Transverse colon (tissue), 4 donors: ENCODE measurements at regions not wholly inside any gene's neighbourhood (a gene's known extent, or its start where the extent isn't known, plus 50 kb on each side); places are given as distances from the start of the nearest gene placed in this dataset.

Experiments
- DNase-seq: peaks from one replicate; pipeline ENCODE4 v3.0.0-alpha.2; 2019
- H3K27ac ChIP-seq, 4 donors: fragments of 200-600 bp; sonication (generic); 2 replicates each; pipeline ENCODE4 v1.5.1; 2016 to 2018; ENCODE audit warnings: inconsistent platforms in 4 of 4
- H3K27me3 ChIP-seq: fragments of 200-600 bp; sonication (generic); 2 replicates; pipeline ENCODE4 v1.5.1; 2017; ENCODE audit warnings: inconsistent platforms
- H3K36me3 ChIP-seq, 4 donors: fragments of 200-600 bp; sonication (generic); 2 replicates each; pipeline ENCODE4 v1.5.1; 2017 to 2019; ENCODE audit warnings: inconsistent platforms in 4 of 4
- H3K4me1 ChIP-seq, 4 donors: fragments of 200-600 bp; sonication (generic); 2 replicates each; pipeline ENCODE4 v1.5.1; 2017 to 2020; ENCODE audit warnings: inconsistent platforms in 4 of 4
- H3K4me3 ChIP-seq, 4 donors: fragments of 200-600 bp; sonication (generic); 1 replicate in 1 of 4; 2 replicates in 3 of 4; pipeline versions ENCODE4 v1.5.1 to v1.6.1; 2017 to 2019; ENCODE audit warnings: inconsistent platforms in 4 of 4
- H3K9me3 ChIP-seq, 2 donors: fragments of 200-600 bp; sonication (generic); 2 replicates each; pipeline ENCODE4 v1.5.1; 2017 to 2019; ENCODE audit warnings: inconsistent platforms in 2 of 2
- CTCF ChIP-seq, 5 experiments: fragments of 200-600 bp in 3 of 5; fragments of 450-650 bp in 2 of 5; sonication (generic) in 3 of 5; IDR thresholded peaks; 1 replicate in 2 of 5; 2 replicates in 3 of 5; pipeline ENCODE4 v1.5.1; 2016 to 2017; ENCODE audit warnings: antibody characterized with exemption in 5 of 5, inconsistent platforms in 3 of 5, mild to moderate bottlenecking in 2 of 5, moderate library complexity in 1 of 5
- EP300 ChIP-seq: sonication (generic); formaldehyde crosslinking; IDR thresholded peaks from one replicate; pipeline ENCODE4 v1.6.1; 2017; ENCODE audit warnings: antibody characterized with exemption, low read depth
- POLR2A ChIP-seq: fragments of 450-650 bp; IDR thresholded peaks from one replicate; pipeline ENCODE4 v1.6.1; 2016; ENCODE audit warnings: antibody characterized with exemption, mild to moderate bottlenecking, moderate library complexity
- POLR2AphosphoS5 ChIP-seq, 3 donors: sonication (generic); formaldehyde crosslinking; IDR thresholded peaks; one replicate each; pipeline ENCODE4 v1.6.1; 2016; ENCODE audit warnings: antibody characterized with exemption in 3 of 3
- WGBS, 2 donors: methylation state at CpG; one replicate each; pipeline ENCODE4 v1.1.5; 2018; ENCODE audit warnings: low coverage in 1 of 2; 5-methylcytosine and 5-hydroxymethylcytosine counted together
- in situ Hi-C, 4 donors: fragments of 200-750 bp; cut with MboI; loops; one replicate each; pipeline versions ENCODE4 v1.15.0 to v1.15.1; 2017; ENCODE audit warnings: low sequenced_read_pairs in 3 of 4, low pct_ligation_motif_present in 1 of 4, low pct_unique_long_range_greater_than_20kb in 1 of 4
- intact Hi-C: fragments of 100-400 bp; cut with DNase I; formaldehyde crosslinking; loops from one replicate; pipeline ENCODE4 v1.15.1; 2023; ENCODE audit warnings: low total_unique reads

- intact Hi-C loops = no loop called here
- H3K9me3 ChIP-seq = no peaks in the 10 kb centered on the region
- no peak overlapping the region for H3K4me3 ChIP-seq
- no peaks in the 10 kb centered on the region for H3K4me1 ChIP-seq
- no peaks in the 10 kb centered on the region for H3K27me3 ChIP-seq
- no peak for DNase-seq
- no peak overlapping the region for H3K27ac ChIP-seq
- WGBS, 2 donors = 83 to 86% methylated on average over 1 of the region's 1 CpG
- H3K36me3 ChIP-seq = no peaks in the 10 kb centered on the region
- in situ Hi-C loops = no loop called here
- TF ChIP-seq EP300 (no peak), POLR2A (no peak), CTCF (IDR thresholded peaks at IDR 0.05) (no peak), POLR2AphosphoS5 (IDR thresholded peaks at IDR 0.05) (no peak)
Measured at GRCh38 chr5:57828221-57828620, 345.6 kb upstream of the ACTBL2 start.

- WGBS, 2 donors = 62 to 88% methylated on average over 2 to 3 of the region's 3 CpGs
- TF ChIP-seq CTCF (IDR thresholded peaks at IDR 0.05) = no peak
- TF ChIP-seq POLR2A = no peak
- no peak for TF ChIP-seq POLR2AphosphoS5 (IDR thresholded peaks at IDR 0.05)
- TF ChIP-seq EP300 = no peak
Measured at GRCh38 chr5:57825031-57825686, 342.5 kb upstream of the ACTBL2 start.

GRCh38 chr5:57824623-57825022, 342.0 kb upstream of the ACTBL2 start:
- Histone ChIP-seq H3K36me3 (no peaks in the 10 kb centered on the region), H3K27ac (no peak overlapping the region), H3K4me1 (no peaks in the 10 kb centered on the region), H3K9me3 (no peaks in the 10 kb centered on the region), H3K27me3 (no peaks in the 10 kb centered on the region), H3K4me3 (no peak overlapping the region)
- intact Hi-C loops (no loop called here), in situ Hi-C loops (no loop called here)
- no peak for TF ChIP-seq CTCF (IDR thresholded peaks at IDR 0.05)
- no peak for DNase-seq
- WGBS, 2 donors = 58 to 68% methylated on average over 2 of the region's 2 CpGs

More at GRCh38 chr5:57825031-57825686, 342.5 kb upstream of the ACTBL2 start:
- intact Hi-C loops = no loop called here
- H3K9me3 ChIP-seq = no peaks in the 10 kb centered on the region
- DNase-seq = no peak
- H3K36me3 ChIP-seq = no peaks in the 10 kb centered on the region
- H3K27me3 ChIP-seq = no peaks in the 10 kb centered on the region
- H3K4me1 ChIP-seq = no peaks in the 10 kb centered on the region
- H3K27ac ChIP-seq = no peak overlapping the region
- in situ Hi-C loops = no loop called here
- no peak overlapping the region for H3K4me3 ChIP-seq

- TF ChIP-seq POLR2A = no peak
- TF ChIP-seq EP300 = no peak
- TF ChIP-seq CTCF (IDR thresholded peaks at IDR 0.05) = no peak
- TF ChIP-seq POLR2AphosphoS5 (IDR thresholded peaks at IDR 0.05) = no peak
- intact Hi-C loops (no loop called here), in situ Hi-C loops (no loop called here)
- H3K4me3 ChIP-seq = no peak overlapping the region
- no peaks in the 10 kb centered on the region for H3K4me1 ChIP-seq
- no peaks in the 10 kb centered on the region for H3K36me3 ChIP-seq
- no peak overlapping the region for H3K27ac ChIP-seq
- 80 to 92% methylated on average over 2 of the region's 2 CpGs for WGBS, 2 donors
- H3K27me3 ChIP-seq = no peaks in the 10 kb centered on the region
- no peaks in the 10 kb centered on the region for H3K9me3 ChIP-seq
- no peak for DNase-seq
Measured at GRCh38 chr5:57824047-57824446, 341.4 kb upstream of the ACTBL2 start.
